Keratinocyte (primary cell): ENCODE measurements at regions not wholly inside any gene's neighbourhood (a gene's known extent, or its start where the extent isn't known, plus 50 kb on each side); places are given as distances from the start of the nearest gene placed in this dataset.

Source experiments
- EZH2 ChIP-seq: IDR thresholded peaks from one replicate; pipeline ENCODE4 v1.6.1; 2012; ENCODE audit warnings: inconsistent platforms, mild to moderate bottlenecking, low read length, moderate library complexity
- TF ChIP-seq, protein P1 (sequence below), 3 experiments: IDR thresholded peaks in 1 of 3; conservative IDR thresholded peaks in 1 of 3; optimal IDR thresholded peaks in 1 of 3; 2 replicates in 2 of 3; 3 replicates in 1 of 3; pipeline versions ENCODE3 to v1.5.1; 2011; ENCODE audit warnings: low read length in 3 of 3, mild to moderate bottlenecking in 3 of 3, moderate library complexity in 2 of 3, control low read depth in 1 of 3, inconsistent platforms in 1 of 3; ENCODE audit not compliant: insufficient read depth in 2 of 3; ENCODE audit errors: extremely low read depth in 1 of 3

DNA sequence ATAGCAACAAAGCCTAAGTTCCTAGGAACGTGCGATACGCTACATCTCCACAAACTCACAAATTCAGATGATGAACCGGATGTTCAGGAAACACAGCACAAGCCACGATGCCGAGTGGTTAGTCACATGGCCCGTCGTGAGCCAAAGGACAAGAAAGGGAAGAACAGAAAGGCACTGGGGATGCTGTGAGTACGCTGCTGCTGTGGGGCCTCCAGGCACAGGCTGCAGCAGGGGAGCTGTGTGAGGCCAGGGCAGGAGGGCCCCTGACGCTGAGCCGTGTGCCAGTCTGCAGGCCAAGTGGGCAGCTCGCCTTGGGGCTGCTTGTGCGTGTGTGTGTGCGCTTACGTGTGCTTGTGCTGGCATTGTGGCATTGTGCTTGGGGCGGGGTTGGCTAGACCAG, 89.4 kb downstream of the CTTN start:
- TF ChIP-seq, protein P1, sequence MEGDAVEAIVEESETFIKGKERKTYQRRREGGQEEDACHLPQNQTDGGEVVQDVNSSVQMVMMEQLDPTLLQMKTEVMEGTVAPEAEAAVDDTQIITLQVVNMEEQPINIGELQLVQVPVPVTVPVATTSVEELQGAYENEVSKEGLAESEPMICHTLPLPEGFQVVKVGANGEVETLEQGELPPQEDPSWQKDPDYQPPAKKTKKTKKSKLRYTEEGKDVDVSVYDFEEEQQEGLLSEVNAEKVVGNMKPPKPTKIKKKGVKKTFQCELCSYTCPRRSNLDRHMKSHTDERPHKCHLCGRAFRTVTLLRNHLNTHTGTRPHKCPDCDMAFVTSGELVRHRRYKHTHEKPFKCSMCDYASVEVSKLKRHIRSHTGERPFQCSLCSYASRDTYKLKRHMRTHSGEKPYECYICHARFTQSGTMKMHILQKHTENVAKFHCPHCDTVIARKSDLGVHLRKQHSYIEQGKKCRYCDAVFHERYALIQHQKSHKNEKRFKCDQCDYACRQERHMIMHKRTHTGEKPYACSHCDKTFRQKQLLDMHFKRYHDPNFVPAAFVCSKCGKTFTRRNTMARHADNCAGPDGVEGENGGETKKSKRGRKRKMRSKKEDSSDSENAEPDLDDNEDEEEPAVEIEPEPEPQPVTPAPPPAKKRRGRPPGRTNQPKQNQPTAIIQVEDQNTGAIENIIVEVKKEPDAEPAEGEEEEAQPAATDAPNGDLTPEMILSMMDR (optimal IDR thresholded peaks at IDR 0.05 in 1 of 3, IDR thresholded peaks at IDR 0.05 in 1 of 3, conservative IDR thresholded peaks at IDR 0.05 in 1 of 3; ENCODE audit: extremely low read depth in 1 of 3, insufficient read depth in 2 of 3, low read length in 3 of 3): no peak
- no peak for TF ChIP-seq EZH2
